NOMO-1 treated with DMSO at 0.1 percent for 48 hours (cell line): ENCODE measurements at regions not wholly inside any gene's neighbourhood (a gene's known extent, or its start where the extent isn't known, plus 50 kb on each side); places are given as distances from the start of the nearest gene placed in this dataset.
"Not testable (repeated sequence)": the region's sequence is repeated elsewhere in the genome, so short reads cannot be mapped to it uniquely, and the experiment has no call there.

ENCODE experiments used
- DNase-seq: peaks from one replicate; lab custom pipeline; 2025; ENCODE audit not compliant: unreplicated experiment; lab: John Stamatoyannopoulos, UW

- peak; percentile 25 for DNase-seq
Observed at GRCh38 chr2:12555012-12555645, 161.6 kb upstream of the TRIB2 start.

- peak; percentile 8 for DNase-seq
Observed at GRCh38 chr2:12556762-12557161, 160.0 kb upstream of the TRIB2 start.

GRCh38 chr2:12557688-12558087, 159.0 kb upstream of the TRIB2 start:
- no peak for DNase-seq

GRCh38 chr2:12558519-12558918, 158.2 kb upstream of the TRIB2 start:
- DNase-seq: no peak

GRCh38 chr2:12560618-12561017, 156.1 kb upstream of the TRIB2 start:
- peak; percentile 49 for DNase-seq

GRCh38 chr2:12567411-12567810, 149.3 kb upstream of the TRIB2 start:
- no peak for DNase-seq

GRCh38 chr2:12569510-12569909, 147.2 kb upstream of the TRIB2 start:
- DNase-seq: not testable (repeated sequence)

- DNase-seq: not testable (repeated sequence)
Observed at GRCh38 chr2:12569929-12570328, 146.8 kb upstream of the TRIB2 start.

- DNase-seq: no peak
Observed at GRCh38 chr2:12577091-12577490, 139.6 kb upstream of the TRIB2 start.

GRCh38 chr2:12577567-12578253, 139.0 kb upstream of the TRIB2 start:
- DNase-seq: no peak

GRCh38 chr2:12579018-12579417, 137.7 kb upstream of the TRIB2 start:
- DNase-seq: no peak

GRCh38 chr2:12584338-12584737, 132.4 kb upstream of the TRIB2 start:
- no peak for DNase-seq

- DNase-seq: no peak
Observed at GRCh38 chr2:12585784-12586183, 131.0 kb upstream of the TRIB2 start.

GRCh38 chr2:12587228-12587627, 129.5 kb upstream of the TRIB2 start:
- no peak for DNase-seq

GRCh38 chr2:12587729-12588522, 128.8 kb upstream of the TRIB2 start:
- DNase-seq: peak; percentile 98

GRCh38 chr2:12588986-12589385, 127.8 kb upstream of the TRIB2 start:
- no peak for DNase-seq

GRCh38 chr2:12589802-12590320, 126.9 kb upstream of the TRIB2 start:
- DNase-seq: no peak

- DNase-seq: no peak
Observed at GRCh38 chr2:12592296-12592695, 124.4 kb upstream of the TRIB2 start.

GRCh38 chr2:12594590-12594989, 122.1 kb upstream of the TRIB2 start:
- no peak for DNase-seq

GRCh38 chr2:12596771-12597170, 120.0 kb upstream of the TRIB2 start:
- DNase-seq: no peak

GRCh38 chr2:12597610-12598009, 119.1 kb upstream of the TRIB2 start:
- DNase-seq: no peak

GRCh38 chr2:12602661-12603060, 114.1 kb upstream of the TRIB2 start:
- DNase-seq: no peak
